ENCODE measurements at regions not wholly inside any gene's neighbourhood (a gene's known extent, or its start where the extent isn't known, plus 50 kb on each side); places are given as distances from the start of the nearest gene placed in this dataset.
"Not testable (repeated sequence)": the region's sequence is repeated elsewhere in the genome, so short reads cannot be mapped to it uniquely, and the experiment has no call there.

DNA sequence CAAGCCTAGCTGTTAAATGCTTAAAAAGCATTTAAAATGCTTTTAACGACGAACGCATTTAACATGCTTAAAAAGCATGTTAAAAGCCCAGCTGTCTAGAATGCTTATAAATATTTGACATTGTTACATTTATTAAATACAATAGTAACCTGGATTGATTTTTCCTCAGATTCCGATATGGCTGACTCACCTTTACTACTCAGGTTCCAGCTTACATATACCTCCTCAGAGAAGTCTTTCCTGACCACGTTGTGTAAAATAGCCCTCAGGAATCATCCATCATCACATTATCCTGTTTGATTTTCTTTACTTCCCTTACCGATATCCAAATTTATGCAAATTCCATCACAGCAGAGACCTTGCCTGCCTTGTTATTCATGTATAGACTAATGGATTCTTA is 51.4 kb downstream of the SLC41A2 start:
- intact Hi-C loops (cut with DNase I): no loop called here
- Histone ChIP-seq H3K4me1 (no peaks in the 10 kb centered on the region), H3K27ac (no peak overlapping the region), H3K9me3 (no peaks in the 10 kb centered on the region), H3K36me3 (no peaks in the 10 kb centered on the region), H3K4me3 (no peak overlapping the region), H3K27me3 (no peaks in the 10 kb centered on the region)
- no peak for DNase-seq (ENCODE audit: extremely low spot score in 2 of 2)
- no peak for TF ChIP-seq CTCF (IDR thresholded peaks at IDR 0.05)
- no peak for TF ChIP-seq POLR2A (IDR thresholded peaks at IDR 0.05)
- no peak for TF ChIP-seq POLR2AphosphoS5 (IDR thresholded peaks at IDR 0.05; ENCODE audit: insufficient read depth in 1 of 2, low read depth in 1 of 2)

DNA sequence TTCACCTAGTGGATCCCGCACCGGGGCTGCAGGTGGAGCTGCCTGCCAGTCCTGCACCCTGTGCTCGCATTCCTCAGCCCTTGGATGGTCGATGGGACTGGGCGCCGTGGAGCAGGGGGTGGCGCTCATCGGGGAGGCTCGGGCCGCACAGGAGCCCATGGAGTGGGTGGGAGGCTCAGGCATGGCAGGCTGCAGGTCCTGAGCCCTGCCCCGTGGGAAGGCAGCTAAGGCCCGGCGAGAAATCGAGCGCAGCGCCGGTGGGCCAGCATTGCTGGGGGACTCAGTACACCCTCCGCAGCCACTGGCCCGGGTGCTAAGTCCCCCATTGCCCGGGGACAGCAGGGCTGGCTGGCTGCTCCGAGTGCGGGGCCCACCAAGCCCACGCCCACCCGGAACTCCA is 52.6 kb downstream of the SLC41A2 start:
- H3K27ac ChIP-seq; H3K4me3 ChIP-seq; H3K36me3 ChIP-seq; H3K9me3 ChIP-seq; H3K4me1 ChIP-seq; intact Hi-C loops (cut with DNase I); H3K27me3 ChIP-seq; DNase-seq (ENCODE audit: extremely low spot score in 2 of 2): not testable (repeated sequence)

DNA sequence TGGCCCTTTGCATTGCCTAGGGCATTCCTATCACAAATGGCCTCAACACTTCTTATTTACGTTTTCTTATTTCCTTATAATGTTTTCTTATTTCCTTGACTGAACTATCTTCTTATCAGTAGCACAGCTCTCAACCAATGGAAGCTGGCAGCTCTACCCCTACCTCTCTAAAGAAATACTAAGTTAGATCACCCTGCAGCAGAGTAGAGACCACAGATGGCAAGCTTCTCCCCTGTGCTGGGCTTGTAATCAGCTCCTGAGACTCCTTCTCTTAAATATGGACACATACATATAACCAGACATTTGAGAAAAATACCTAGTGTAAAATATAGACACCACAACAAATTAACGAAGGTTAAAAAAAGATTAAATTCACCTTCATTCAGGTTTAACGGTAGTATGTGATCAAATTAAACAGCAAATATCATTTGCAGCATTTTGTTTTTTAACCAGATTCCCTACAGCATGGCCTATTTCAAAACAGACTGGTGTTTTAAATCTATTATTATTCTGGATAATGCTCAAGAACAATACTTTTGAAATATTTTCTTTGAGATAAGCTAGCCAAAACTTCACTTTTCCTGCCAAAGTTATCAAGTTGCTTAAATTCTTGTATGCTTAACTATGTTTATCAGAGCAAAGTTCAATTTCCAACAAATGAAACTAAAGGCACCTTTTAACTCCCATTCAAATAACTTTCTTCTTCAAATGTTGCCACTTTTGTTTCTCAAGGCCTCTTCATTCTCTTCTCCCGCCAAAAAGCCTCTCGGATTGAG is 54.3 kb downstream of the SLC41A2 start:
- intact Hi-C loops (cut with DNase I): no loop called here
- no peak overlapping the region for H3K27ac ChIP-seq
- no peaks in the 10 kb centered on the region for H3K27me3 ChIP-seq
- H3K9me3 ChIP-seq: no peaks in the 10 kb centered on the region
- DNase-seq (ENCODE audit: extremely low spot score in 2 of 2): no peak
- H3K36me3 ChIP-seq: no peaks in the 10 kb centered on the region
- no peak for TF ChIP-seq POLR2AphosphoS5 (IDR thresholded peaks at IDR 0.05; ENCODE audit: insufficient read depth in 1 of 2, low read depth in 1 of 2)
- TF ChIP-seq CTCF (IDR thresholded peaks at IDR 0.05): no peak
- no peak for TF ChIP-seq POLR2A (IDR thresholded peaks at IDR 0.05)
- H3K4me1 ChIP-seq: no peaks in the 10 kb centered on the region
- no peak overlapping the region for H3K4me3 ChIP-seq

DNA sequence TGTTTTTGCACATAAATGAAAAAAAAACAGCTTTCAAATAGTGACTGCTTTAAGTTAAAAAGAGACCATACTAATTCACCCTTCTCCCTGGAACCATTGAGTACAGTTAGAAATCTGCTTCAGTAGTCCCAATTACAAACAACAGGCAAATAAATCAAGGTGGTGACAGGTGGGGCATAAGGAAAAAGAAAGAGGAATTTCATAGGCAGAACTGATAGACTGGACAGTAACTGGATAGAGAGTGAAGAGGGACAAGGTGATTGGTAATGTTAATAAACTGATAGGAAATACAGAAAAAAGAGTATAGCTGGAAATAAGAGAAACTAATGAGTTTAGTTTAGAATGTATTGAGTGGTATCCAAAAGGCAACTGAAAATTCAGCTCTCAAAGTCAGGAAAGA is 56.0 kb downstream of the SLC41A2 start:
- Histone ChIP-seq H3K27ac (no peak overlapping the region), H3K9me3 (no peaks in the 10 kb centered on the region), H3K36me3 (no peaks in the 10 kb centered on the region), H3K4me1 (no peaks in the 10 kb centered on the region), H3K27me3 (no peaks in the 10 kb centered on the region), H3K4me3 (no peak overlapping the region)
- DNase-seq (ENCODE audit: extremely low spot score in 2 of 2): no peak
- intact Hi-C loops (cut with DNase I): no loop called here
- TF ChIP-seq POLR2AphosphoS5 (IDR thresholded peaks at IDR 0.05; ENCODE audit: insufficient read depth in 1 of 2, low read depth in 1 of 2) (no peak), CTCF (IDR thresholded peaks at IDR 0.05) (no peak), POLR2A (IDR thresholded peaks at IDR 0.05) (no peak)

DNA sequence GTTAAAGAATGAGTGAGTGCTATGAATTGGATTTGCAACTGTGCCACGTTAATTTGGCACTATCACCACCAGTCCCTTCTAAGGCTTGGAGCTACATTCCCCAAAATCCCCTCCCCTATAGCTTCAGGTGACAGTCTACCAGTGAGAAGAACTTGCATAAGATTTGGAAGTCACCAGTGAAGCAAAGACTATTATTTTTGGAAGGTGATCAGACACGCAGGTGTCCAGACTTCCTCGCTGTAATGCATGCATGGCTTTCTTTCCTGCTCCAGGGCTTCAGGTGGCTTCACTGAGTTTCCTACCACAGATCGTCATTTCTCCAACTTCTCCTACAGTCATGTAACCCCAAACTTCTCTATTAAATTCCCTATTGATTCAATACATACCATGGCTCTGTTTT is 61.4 kb downstream of the SLC41A2 start:
- Histone ChIP-seq H3K36me3 (no peaks in the 10 kb centered on the region), H3K4me1 (no peaks in the 10 kb centered on the region), H3K27ac (no peak overlapping the region), H3K9me3 (no peaks in the 10 kb centered on the region), H3K4me3 (no peak overlapping the region), H3K27me3 (no peaks in the 10 kb centered on the region)
- TF ChIP-seq CTCF (IDR thresholded peaks at IDR 0.05): no peak
- no peak for TF ChIP-seq POLR2AphosphoS5 (IDR thresholded peaks at IDR 0.05; ENCODE audit: insufficient read depth in 1 of 2, low read depth in 1 of 2)
- no peak for TF ChIP-seq POLR2A (IDR thresholded peaks at IDR 0.05)
- no peak for DNase-seq (ENCODE audit: extremely low spot score in 2 of 2)
- intact Hi-C loops (cut with DNase I): no loop called here
